ENCODE measurements at regions not wholly inside any gene's neighbourhood (a gene's known extent, or its start where the extent isn't known, plus 50 kb on each side); places are given as distances from the start of the nearest gene placed in this dataset.

DNA sequence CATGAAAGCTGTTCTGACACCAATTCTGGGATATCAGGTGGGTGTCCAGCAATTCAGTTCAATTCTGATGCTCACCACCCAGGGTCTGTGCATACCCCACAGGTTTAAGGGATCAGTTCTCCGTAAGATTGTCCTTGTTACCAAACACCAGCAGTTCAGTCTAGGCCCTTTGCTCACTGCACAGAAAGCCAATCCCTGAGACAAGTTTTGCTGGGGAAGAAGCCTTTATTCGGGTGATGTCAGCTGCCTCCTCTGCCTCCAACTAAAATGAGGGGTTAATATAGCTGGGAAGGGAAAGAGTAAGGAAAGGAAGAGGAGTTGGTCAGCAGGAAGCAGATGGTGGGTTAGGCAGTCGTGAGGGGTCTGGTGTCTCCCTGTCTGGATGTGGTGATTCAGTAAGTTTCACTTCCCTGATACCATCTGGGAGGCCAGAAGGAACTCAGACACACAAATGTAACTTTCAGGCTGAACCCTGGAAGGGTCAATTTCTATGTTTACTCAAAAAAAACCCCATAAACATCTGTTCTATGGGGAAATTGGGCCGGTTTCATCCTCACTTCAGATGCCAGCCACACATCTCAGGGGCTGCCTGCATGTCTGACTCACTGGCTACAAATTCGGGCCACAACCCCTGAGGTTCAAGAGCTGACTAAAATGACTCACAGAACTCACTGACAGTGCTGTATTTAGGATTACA is 83.3 kb upstream of the PGBD5 start:
- Mint-ChIP-seq H3K27me3 (ENCODE audit: low read depth, unreplicated experiment) (no peaks in the 10 kb centered on the region), H3K9me3 (ENCODE audit: unreplicated experiment) (no peaks in the 10 kb centered on the region), H3K4me1 (ENCODE audit: low read depth, unreplicated experiment) (peaks cover 54% of the 10 kb centered on the region), H3K27ac (ENCODE audit: unreplicated experiment) (peak overlapping the region; percentile 96), H3K36me3 (ENCODE audit: low read depth, unreplicated experiment) (no peaks in the 10 kb centered on the region), H3K4me3 (ENCODE audit: unreplicated experiment) (peak overlapping the region; percentile 71)
- H4K20me1 ChIP-seq (ENCODE audit: insufficient read depth, low read length), result no peaks in the 10 kb centered on the region
- no peak overlapping the region for H3K4me3 ChIP-seq (ENCODE audit: insufficient read depth, low read depth, low read length)
- H3K9me3 ChIP-seq (ENCODE audit: insufficient read depth, low read depth, low read length), result no peaks in the 10 kb centered on the region
- DNase-seq (ENCODE audit: low read depth), result peak; percentile 94
- TF ChIP-seq, protein P1, sequence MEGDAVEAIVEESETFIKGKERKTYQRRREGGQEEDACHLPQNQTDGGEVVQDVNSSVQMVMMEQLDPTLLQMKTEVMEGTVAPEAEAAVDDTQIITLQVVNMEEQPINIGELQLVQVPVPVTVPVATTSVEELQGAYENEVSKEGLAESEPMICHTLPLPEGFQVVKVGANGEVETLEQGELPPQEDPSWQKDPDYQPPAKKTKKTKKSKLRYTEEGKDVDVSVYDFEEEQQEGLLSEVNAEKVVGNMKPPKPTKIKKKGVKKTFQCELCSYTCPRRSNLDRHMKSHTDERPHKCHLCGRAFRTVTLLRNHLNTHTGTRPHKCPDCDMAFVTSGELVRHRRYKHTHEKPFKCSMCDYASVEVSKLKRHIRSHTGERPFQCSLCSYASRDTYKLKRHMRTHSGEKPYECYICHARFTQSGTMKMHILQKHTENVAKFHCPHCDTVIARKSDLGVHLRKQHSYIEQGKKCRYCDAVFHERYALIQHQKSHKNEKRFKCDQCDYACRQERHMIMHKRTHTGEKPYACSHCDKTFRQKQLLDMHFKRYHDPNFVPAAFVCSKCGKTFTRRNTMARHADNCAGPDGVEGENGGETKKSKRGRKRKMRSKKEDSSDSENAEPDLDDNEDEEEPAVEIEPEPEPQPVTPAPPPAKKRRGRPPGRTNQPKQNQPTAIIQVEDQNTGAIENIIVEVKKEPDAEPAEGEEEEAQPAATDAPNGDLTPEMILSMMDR (IDR thresholded peaks at IDR 0.05; ENCODE audit: insufficient read depth, low read depth, low read length), result no peak
- TF ChIP-seq EZH2 (IDR thresholded peaks at IDR 0.05; ENCODE audit: insufficient read depth, low read length), result no peak
- H3K79me2 ChIP-seq (ENCODE audit: insufficient read depth, low read length), result no peaks in the 10 kb centered on the region
- H3K4me2 ChIP-seq (ENCODE audit: low read length), result peak overlapping the region; percentile 67
- no peaks in the 10 kb centered on the region for H3K36me3 ChIP-seq (ENCODE audit: insufficient read depth, low read length)
- peak overlapping the region; percentile 45 for H3K9ac ChIP-seq (ENCODE audit: low read length)
- H2AFZ ChIP-seq (ENCODE audit: low read depth, low read length), result peak overlapping the region; percentile 4
- peak; percentile 34 for FAIRE-seq
- peaks cover 3% of the 10 kb centered on the region for H3K27me3 ChIP-seq (ENCODE audit: insufficient read depth, low read length)
- H3K27ac ChIP-seq (ENCODE audit: low read depth, low read length), result peak overlapping the region; percentile 73
- peaks cover 16% of the 10 kb centered on the region for H3K4me1 ChIP-seq (ENCODE audit: insufficient read depth, low read length)

- Histone ChIP-seq H2AFZ (ENCODE audit: low read depth, low read length) (no peak overlapping the region), H3K4me3 (ENCODE audit: insufficient read depth, low read depth, low read length) (no peak overlapping the region), H3K4me1 (ENCODE audit: insufficient read depth, low read length) (peaks cover 16% of the 10 kb centered on the region), H4K20me1 (ENCODE audit: insufficient read depth, low read length) (no peaks in the 10 kb centered on the region), H3K4me2 (ENCODE audit: low read length) (no peak overlapping the region), H3K9ac (ENCODE audit: low read length) (no peak overlapping the region), H3K9me3 (ENCODE audit: insufficient read depth, low read depth, low read length) (no peaks in the 10 kb centered on the region), H3K27ac (ENCODE audit: low read depth, low read length) (no peak overlapping the region), H3K36me3 (ENCODE audit: insufficient read depth, low read length) (no peaks in the 10 kb centered on the region), H3K79me2 (ENCODE audit: insufficient read depth, low read length) (no peaks in the 10 kb centered on the region), H3K27me3 (ENCODE audit: insufficient read depth, low read length) (peaks cover 3% of the 10 kb centered on the region)
- H3K9me3 Mint-ChIP-seq (ENCODE audit: unreplicated experiment), result no peaks in the 10 kb centered on the region
- H3K36me3 Mint-ChIP-seq (ENCODE audit: low read depth, unreplicated experiment), result no peaks in the 10 kb centered on the region
- TF ChIP-seq, protein P1 (IDR thresholded peaks at IDR 0.05; ENCODE audit: insufficient read depth, low read depth, low read length), result no peak
- no peak for TF ChIP-seq EZH2 (IDR thresholded peaks at IDR 0.05; ENCODE audit: insufficient read depth, low read length)
- H3K4me3 Mint-ChIP-seq (ENCODE audit: unreplicated experiment), result peak overlapping the region; percentile 14
- H3K27me3 Mint-ChIP-seq (ENCODE audit: low read depth, unreplicated experiment), result no peaks in the 10 kb centered on the region
- DNase-seq (ENCODE audit: low read depth) (peak; percentile 37), FAIRE-seq (no peak)
- peaks cover 62% of the 10 kb centered on the region for H3K4me1 Mint-ChIP-seq (ENCODE audit: low read depth, unreplicated experiment)
- H3K27ac Mint-ChIP-seq (ENCODE audit: unreplicated experiment), result peak overlapping the region; percentile 96
Measured at GRCh38 chr1:230507666-230508402, 81.7 kb upstream of the PGBD5 start.
